Lung (tissue), 11 donors: ENCODE measurements at regions not wholly inside any gene's neighbourhood (a gene's known extent, or its start where the extent isn't known, plus 50 kb on each side); places are given as distances from the start of the nearest gene placed in this dataset.

ENCODE experiments used
- ATAC-seq: fragments of 200-7000 bp; cut with Tn5 transposase; one replicate; pipeline ENCODE4 v1.9.1; 2020; ENCODE audit warnings: moderate number of reproducible peaks; ENCODE audit not compliant: insufficient read depth, low FRiP score
- DNase-seq, 3 donors: peaks; one replicate each; pipeline ENCODE4 v3.0.0-alpha.2; 2013 to 2017
- H3K27ac ChIP-seq, 2 donors: one replicate each; pipeline ENCODE4 v1.5.1; 2013; ENCODE audit warnings: mild to moderate bottlenecking in 2 of 2, moderate library complexity in 2 of 2, control low read depth in 1 of 2, inconsistent platforms in 1 of 2, low read depth in 1 of 2, low read length in 1 of 2
- H3K27me3 ChIP-seq, 3 donors: one replicate each; pipeline ENCODE4 v1.5.1; 2013; ENCODE audit warnings: low read length in 2 of 3; ENCODE audit not compliant: control insufficient read depth in 3 of 3, insufficient read depth in 3 of 3
- H3K36me3 ChIP-seq, 4 donors: one replicate each; pipeline ENCODE4 v1.5.1; 2013; ENCODE audit warnings: low read length in 4 of 4, mild to moderate bottlenecking in 1 of 4, moderate library complexity in 1 of 4; ENCODE audit not compliant: control insufficient read depth in 4 of 4, insufficient read depth in 4 of 4
- H3K4me1 ChIP-seq, 5 donors: one replicate each; pipeline ENCODE4 v1.5.1; 2013; ENCODE audit warnings: low read length in 5 of 5, mild to moderate bottlenecking in 2 of 5, moderate library complexity in 1 of 5; ENCODE audit not compliant: control insufficient read depth in 5 of 5, insufficient read depth in 5 of 5
- H3K4me3 ChIP-seq: one replicate; pipeline ENCODE4 v1.5.1; 2013; ENCODE audit warnings: mild to moderate bottlenecking, control low read depth, moderate library complexity
- H3K9ac ChIP-seq, 2 donors: one replicate each; pipeline ENCODE4 v1.5.1; 2013; ENCODE audit warnings: low read length in 2 of 2, control low read depth in 1 of 2; ENCODE audit not compliant: insufficient read depth in 1 of 2
- H3K9me3 ChIP-seq, 4 donors: one replicate each; pipeline ENCODE4 v1.5.1; 2013; ENCODE audit warnings: low read length in 3 of 4, mild to moderate bottlenecking in 1 of 4, moderate library complexity in 1 of 4; ENCODE audit not compliant: control insufficient read depth in 4 of 4, insufficient read depth in 3 of 4
- CTCF ChIP-seq: IDR thresholded peaks from 2 replicates; pipeline ENCODE4 v1.5.1; 2012; ENCODE audit warnings: mild to moderate bottlenecking; ENCODE audit errors: control extremely low read depth, extremely low read depth
- WGBS, 2 donors: extraction: QIAGEN DNeasy Blood & Tissue Kit; methylation state at CpG; one replicate each; pipeline ENCODE4 v1.1.7; 2013; 5-methylcytosine and 5-hydroxymethylcytosine counted together
- donor health status: control.
- donor health status: control.
- donor health status: Bipolar disorder and iron deficiency.
- donor health status: healthy.
- donor health status: DM: yes; HTN: yes; CAD: no.

GRCh38 chr16:76959166-76959565 lies 231.8 kb upstream of the MON1B start:
- WGBS, 2 donors: 77 to 92% methylated on average over 1 of the region's 1 CpG
- peaks cover 0 to 13% (median 0%) of the 10 kb centered on the region in 5 donors for H3K4me1 ChIP-seq
- ATAC-seq: no peak
- H3K27me3 ChIP-seq: no peaks in the 10 kb centered on the region
- no peak for TF ChIP-seq CTCF
- H3K36me3 ChIP-seq: no peaks in the 10 kb centered on the region
- no peak for DNase-seq
- H3K4me3 ChIP-seq: no peak overlapping the region
- no peaks in the 10 kb centered on the region for H3K9me3 ChIP-seq
- no peak overlapping the region for H3K9ac ChIP-seq
- no peak overlapping the region for H3K27ac ChIP-seq

- no peak overlapping the region for H3K9ac ChIP-seq
- H3K4me3 ChIP-seq: no peak overlapping the region
- no peak overlapping the region for H3K27ac ChIP-seq
- 79 to 91% methylated on average over 9 of the region's 9 CpGs for WGBS, 2 donors
- ATAC-seq: no peak
- no peak for TF ChIP-seq CTCF
- H3K4me1 ChIP-seq: no peaks in the 10 kb centered on the region
- H3K9me3 ChIP-seq: no peaks in the 10 kb centered on the region
- H3K27me3 ChIP-seq: no peaks in the 10 kb centered on the region
- DNase-seq: no peak
- no peaks in the 10 kb centered on the region for H3K36me3 ChIP-seq
Observed at GRCh38 chr16:76963614-76964315, 227.2 kb upstream of the MON1B start.

- Histone ChIP-seq H3K27ac (no peak overlapping the region), H3K36me3 (no peaks in the 10 kb centered on the region), H3K9ac (no peak overlapping the region), H3K27me3 (no peaks in the 10 kb centered on the region), H3K9me3 (no peaks in the 10 kb centered on the region), H3K4me1 (no peaks in the 10 kb centered on the region), H3K4me3 (no peak overlapping the region)
- no peak for TF ChIP-seq CTCF
- ATAC-seq: no peak
- no peak for DNase-seq
- WGBS, 2 donors: 90 to 95% methylated on average over 2 of the region's 2 CpGs
Observed at GRCh38 chr16:76964464-76965154, 226.4 kb upstream of the MON1B start.
